Non-pigmented ciliary epithelial cell (primary cell): ENCODE measurements at regions not wholly inside any gene's neighbourhood (a gene's known extent, or its start where the extent isn't known, plus 50 kb on each side); places are given as distances from the start of the nearest gene placed in this dataset.
"Not testable (repeated sequence)": the region's sequence is repeated elsewhere in the genome, so short reads cannot be mapped to it uniquely, and the experiment has no call there.

Source experiments
- DNase-seq: peaks from one replicate; pipeline ENCODE4 v3.0.0-alpha.2; 2010; ENCODE audit warnings: low read depth

GRCh38 chr5:42242881-42243485 is 180.3 kb upstream of the GHR start:
- DNase-seq, result no peak

DNA sequence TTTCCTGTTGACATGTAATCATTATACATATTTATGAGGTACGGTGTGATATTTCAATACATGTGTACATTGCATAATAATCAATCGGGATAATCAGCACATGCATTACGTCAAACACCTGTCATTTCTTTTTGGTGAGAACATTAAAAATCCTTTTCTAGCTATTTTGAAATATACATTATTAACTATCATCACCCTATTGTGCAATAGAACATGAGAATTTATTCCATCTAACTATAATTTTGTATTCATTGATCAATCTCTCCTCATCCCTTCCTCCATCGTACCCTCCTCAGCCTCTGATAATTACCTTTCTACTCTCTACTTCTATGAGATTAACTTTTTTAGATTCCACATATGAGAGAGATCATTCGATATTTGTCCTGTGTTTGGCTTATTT is 170.9 kb upstream of the GHR start:
- DNase-seq, result no peak

DNA sequence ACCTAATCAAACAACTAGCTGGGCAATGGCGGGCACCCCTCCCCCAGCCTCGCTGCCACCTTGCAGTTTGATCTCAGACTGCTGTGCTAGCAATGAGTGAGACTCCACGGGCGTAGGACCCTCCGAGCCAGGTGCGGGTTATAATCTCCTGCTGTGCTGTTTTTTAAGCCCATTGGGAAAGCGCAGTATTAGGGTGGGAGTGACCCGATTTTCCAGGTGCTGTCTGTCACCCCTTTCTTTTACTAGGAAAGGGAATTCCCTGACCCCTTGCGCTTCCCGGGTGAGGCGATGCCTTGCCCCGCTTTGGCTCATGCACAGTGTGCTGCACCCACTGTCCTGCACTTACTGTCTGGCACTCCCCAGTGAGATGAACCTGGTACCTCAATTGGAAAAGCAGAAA is 163.3 kb upstream of the GHR start:
- DNase-seq, result not testable (repeated sequence)

- DNase-seq, result no peak
Measured at GRCh38 chr5:42267091-42267490, 156.1 kb upstream of the GHR start.

DNA sequence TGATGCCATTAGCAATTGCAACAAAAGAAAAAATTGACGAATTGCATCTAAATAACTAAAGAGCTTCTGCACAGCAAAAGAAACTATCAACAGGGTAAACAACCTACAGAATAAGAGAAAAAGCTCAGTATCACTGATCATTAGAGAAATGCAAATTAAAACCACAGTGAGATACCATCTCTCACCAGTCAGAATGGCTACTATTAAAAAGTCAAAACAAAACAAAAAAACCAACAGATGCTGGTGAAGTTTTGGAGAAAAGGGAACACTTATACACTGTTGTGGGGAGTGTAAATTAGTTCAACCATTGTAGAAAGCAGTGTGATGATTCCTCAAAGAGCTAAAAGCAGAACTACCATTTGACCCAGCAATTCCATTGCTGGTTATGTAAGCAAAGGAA is 155.1 kb upstream of the GHR start:
- DNase-seq, result not testable (repeated sequence)

GRCh38 chr5:42268630-42269029 is 154.6 kb upstream of the GHR start:
- peak; percentile 1 for DNase-seq

DNA sequence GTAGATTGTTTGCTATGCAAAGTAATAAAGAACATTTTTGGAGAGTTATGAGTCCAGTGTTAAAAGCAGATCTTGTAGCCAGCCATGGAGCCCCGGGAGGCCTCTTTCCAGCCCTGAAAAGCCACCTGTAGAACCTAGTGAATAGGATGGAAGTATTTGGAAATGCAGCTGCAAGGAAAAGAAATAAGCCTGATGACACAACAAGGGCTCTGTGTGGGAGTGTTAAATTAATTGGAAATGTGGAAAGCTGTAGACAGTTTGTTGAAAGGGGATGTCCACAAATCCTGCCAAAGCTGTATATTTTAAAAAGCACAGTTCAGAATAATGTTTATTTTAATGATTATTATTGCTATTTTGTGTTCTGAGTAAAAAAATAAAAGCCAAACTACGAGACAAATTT is 152.5 kb upstream of the GHR start:
- no peak for DNase-seq

DNA sequence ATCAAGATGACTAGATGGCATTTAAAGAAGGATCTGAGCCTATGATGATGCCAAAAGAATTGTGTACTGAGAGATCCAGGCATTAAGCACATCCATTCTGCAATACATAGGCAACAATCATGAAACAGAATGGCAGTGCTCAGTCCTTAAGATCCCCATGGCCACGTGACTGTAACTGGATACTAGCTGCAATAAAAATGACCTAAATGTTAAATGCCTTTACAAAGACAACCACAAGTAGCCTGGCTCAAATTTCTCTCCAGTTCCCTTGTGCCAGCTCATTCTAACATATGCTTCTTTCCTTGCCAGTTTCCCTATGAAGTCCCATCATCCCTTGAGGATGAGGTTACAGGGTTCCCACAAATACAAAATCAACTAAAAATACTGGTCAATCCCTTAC is 148.3 kb upstream of the GHR start:
- no peak for DNase-seq

DNA sequence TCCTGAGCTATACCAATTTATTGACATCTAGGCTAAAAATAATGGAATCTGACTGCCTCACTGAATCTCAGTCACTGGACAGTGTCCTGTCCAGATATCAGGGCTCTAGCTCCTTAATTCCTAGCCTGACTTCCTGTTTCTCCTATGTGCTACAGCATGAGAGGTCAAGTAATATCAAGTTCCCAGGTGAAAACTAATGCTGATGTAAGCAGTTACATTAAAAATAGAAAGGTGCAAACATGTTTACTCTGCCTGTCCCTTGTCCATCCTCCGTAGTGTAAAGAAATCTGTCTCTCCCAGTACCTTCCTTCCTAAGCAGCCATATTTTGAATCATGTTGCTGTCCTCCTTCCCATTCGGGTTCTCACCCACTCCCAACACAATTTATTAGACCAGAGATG is 145.9 kb upstream of the GHR start:
- no peak for DNase-seq

GRCh38 chr5:42284584-42284983 is 138.7 kb upstream of the GHR start:
- DNase-seq, result no peak

- no peak for DNase-seq
Measured at GRCh38 chr5:42285230-42285629, 138.0 kb upstream of the GHR start.

GRCh38 chr5:42300496-42300895 is 122.7 kb upstream of the GHR start:
- no peak for DNase-seq

DNA sequence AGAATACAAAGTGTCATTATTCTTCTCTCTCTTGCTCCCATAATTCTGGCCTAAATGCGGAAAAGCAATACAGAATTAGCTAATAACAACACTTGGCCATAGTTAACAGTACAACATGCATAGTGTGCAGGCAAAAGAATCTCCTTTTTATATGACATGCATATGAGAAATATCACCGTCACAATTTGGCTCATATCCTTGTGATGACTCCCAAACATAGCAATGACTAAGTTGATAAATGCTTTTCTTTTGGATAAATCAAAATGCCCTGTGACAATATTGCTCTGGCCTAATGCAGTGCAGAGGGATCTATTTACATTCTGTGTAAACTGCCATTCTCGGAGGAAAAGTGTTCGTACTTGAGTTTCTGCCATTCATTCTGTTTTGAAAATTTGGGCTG is 121.9 kb upstream of the GHR start:
- no peak for DNase-seq

GRCh38 chr5:42302186-42302585 is 121.1 kb upstream of the GHR start:
- DNase-seq, result no peak

GRCh38 chr5:42306287-42306686 is 117.0 kb upstream of the GHR start:
- no peak for DNase-seq

DNA sequence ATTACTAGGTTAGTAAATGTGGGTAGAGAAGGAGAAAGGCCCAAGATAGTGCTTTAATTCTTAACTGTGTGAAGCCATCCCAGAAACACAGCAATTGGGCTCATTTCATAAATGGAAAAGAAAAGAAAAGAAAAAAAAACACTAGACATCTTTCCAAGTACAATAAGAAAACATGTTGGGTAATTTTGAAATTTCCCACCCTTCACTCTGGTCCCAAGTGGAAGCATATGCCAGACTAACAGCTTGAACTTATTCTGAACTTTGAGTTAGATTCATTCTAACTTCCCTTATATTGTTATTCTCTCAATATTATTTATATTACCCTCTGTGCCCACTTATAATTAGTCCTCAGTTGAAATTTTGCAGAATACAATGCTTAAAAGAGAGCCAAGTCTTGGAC is 113.4 kb upstream of the GHR start:
- no peak for DNase-seq

- no peak for DNase-seq
Measured at GRCh38 chr5:42315214-42315613, 108.0 kb upstream of the GHR start.

DNA sequence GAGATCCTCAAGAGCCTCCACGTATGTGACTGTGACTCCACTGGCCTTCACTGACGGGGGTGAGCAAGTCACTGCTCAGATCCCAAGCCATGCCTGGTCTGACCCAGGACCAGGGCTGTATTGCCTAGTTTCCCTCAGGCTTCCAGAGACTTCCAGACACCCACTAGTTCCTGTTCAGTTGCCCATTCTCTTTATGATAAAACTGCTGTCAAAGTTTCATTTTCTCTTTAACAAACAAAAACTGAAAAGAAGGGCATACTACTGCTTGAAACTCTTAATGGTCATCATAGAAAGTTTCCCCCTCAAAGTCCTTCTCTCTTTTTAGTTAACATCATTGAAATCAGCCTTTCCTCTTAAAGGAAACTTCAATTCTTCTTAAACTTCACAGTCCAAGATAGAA is 105.7 kb upstream of the GHR start:
- no peak for DNase-seq

- not testable (repeated sequence) for DNase-seq
Measured at GRCh38 chr5:42319546-42319945, 103.7 kb upstream of the GHR start.

GRCh38 chr5:42321785-42322184 is 101.5 kb upstream of the GHR start:
- no peak for DNase-seq

DNA sequence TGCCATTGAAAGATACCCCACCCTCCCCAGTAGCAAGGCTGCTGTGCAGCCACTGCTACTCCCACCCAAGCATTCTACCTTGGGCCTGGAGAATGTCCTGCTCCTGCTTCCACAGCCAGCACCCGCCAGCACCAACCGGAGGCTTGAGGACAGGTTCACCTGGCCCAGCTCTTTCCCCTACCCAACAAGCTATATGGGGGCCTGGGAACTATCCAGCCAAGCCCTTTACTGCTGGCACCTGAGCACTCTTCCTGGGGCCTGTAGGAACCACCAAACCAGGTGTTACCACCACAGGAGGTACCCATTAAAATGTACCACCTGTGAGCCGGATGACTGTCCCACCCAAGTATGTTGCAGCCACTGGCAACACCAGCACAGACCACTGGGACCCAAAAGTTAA is 86.1 kb upstream of the GHR start:
- DNase-seq, result no peak

DNA sequence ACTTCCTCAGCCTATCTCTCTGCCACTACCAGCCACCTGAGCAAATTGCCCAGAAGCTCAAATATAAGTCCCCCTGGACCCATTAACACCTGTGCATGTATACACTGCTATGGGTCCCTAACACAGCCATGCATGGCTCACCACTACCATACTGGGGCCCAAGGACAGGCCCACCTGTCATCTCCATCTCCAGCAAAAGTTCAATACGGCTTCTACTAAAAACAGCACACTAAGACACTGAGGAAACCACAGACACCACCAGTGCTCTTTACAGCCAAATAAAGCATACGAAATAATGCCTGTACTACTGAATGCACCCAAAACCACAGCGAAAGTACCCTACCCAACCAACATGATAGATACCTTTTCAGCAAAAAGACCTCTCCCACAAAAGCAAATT is 85.6 kb upstream of the GHR start:
- no peak for DNase-seq

DNA sequence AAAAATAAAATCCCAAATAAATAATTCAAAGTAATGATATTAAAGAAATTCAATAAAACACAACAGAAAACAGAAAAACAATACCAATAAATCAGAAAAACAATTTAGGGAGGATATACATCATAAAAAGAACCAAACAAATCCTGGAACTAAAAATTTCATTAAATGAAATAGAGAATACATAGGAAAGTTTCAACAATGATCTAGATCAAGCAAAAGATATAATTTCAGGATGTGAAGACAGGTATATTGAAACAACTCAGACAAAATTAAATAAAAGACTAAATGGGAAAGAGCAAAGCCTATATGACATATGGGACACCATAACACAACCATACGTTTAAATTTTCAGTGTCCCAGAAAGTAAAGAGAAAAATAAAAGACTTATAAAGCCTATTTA is 85.1 kb upstream of the GHR start:
- DNase-seq, result no peak

- DNase-seq, result no peak
Measured at GRCh38 chr5:42349163-42349562, 74.1 kb upstream of the GHR start.

- no peak for DNase-seq
Measured at GRCh38 chr5:42351956-42352355, 71.3 kb upstream of the GHR start.
